ENCODE measurements at regions not wholly inside any gene's neighbourhood (a gene's known extent, or its start where the extent isn't known, plus 50 kb on each side); places are given as distances from the start of the nearest gene placed in this dataset.

DNA sequence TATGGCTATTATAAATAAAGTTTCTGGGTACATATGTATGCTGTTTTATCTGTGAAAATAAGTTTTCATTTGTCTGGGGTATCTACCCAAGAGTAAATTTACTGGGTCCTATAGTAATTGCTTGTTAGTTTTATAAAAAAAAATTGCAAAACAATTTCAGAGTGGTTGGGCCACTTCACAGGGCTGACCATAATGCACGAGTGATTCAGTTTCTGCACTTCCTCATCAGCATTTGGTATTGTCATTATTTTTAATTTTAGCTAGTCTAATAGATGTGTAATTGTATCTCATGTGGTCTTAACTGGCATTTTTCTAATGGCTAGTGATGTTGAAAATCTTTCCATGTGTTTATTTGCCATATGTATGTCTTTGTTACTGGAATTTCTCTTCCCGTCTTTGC lies 452.4 kb upstream of the AKR1E2 start:
- TF ChIP-seq EZH2 (IDR thresholded peaks at IDR 0.05; ENCODE audit: insufficient read depth, poor library complexity, severe bottlenecking) (no peak), EZH2phosphoT487 (IDR thresholded peaks at IDR 0.05; ENCODE audit: insufficient read depth, low read depth) (no peak)
